ENCODE measurements at regions not wholly inside any gene's neighbourhood (a gene's known extent, or its start where the extent isn't known, plus 50 kb on each side); places are given as distances from the start of the nearest gene placed in this dataset.
A peak's percentile ranks its signal among the peaks of the same experiment; 100 is the strongest.

GRCh38 chr12:127005406-127005805 is 1261.6 kb upstream of the TMEM132C start:
- H3K79me2 ChIP-seq (ENCODE audit: low read depth), result no peaks in the 10 kb centered on the region
- H3K9ac ChIP-seq, result no peak overlapping the region
- no peaks in the 10 kb centered on the region for H3K9me3 ChIP-seq (ENCODE audit: low read depth)
- Mint-ChIP-seq H3K27ac (no peak overlapping the region), H3K4me1 (no peaks in the 10 kb centered on the region), H3K9me3 (no peaks in the 10 kb centered on the region), H3K27me3 (ENCODE audit: insufficient read depth, low read depth) (peaks cover 2% of the 10 kb centered on the region), H3K36me3 (no peaks in the 10 kb centered on the region), H3K4me3 (no peak overlapping the region)
- H3K4me3 ChIP-seq, result no peak overlapping the region
- no peaks in the 10 kb centered on the region for H3F3A ChIP-seq (ENCODE audit: low read depth)
- peaks cover 4% of the 10 kb centered on the region for H3K4me1 ChIP-seq
- no peak overlapping the region for H3K4me2 ChIP-seq
- no peak for TF ChIP-seq EZH2phosphoT487 (IDR thresholded peaks at IDR 0.05)
- no peak for TF ChIP-seq EZH2 (IDR thresholded peaks at IDR 0.05)
- TF ChIP-seq, protein P1, sequence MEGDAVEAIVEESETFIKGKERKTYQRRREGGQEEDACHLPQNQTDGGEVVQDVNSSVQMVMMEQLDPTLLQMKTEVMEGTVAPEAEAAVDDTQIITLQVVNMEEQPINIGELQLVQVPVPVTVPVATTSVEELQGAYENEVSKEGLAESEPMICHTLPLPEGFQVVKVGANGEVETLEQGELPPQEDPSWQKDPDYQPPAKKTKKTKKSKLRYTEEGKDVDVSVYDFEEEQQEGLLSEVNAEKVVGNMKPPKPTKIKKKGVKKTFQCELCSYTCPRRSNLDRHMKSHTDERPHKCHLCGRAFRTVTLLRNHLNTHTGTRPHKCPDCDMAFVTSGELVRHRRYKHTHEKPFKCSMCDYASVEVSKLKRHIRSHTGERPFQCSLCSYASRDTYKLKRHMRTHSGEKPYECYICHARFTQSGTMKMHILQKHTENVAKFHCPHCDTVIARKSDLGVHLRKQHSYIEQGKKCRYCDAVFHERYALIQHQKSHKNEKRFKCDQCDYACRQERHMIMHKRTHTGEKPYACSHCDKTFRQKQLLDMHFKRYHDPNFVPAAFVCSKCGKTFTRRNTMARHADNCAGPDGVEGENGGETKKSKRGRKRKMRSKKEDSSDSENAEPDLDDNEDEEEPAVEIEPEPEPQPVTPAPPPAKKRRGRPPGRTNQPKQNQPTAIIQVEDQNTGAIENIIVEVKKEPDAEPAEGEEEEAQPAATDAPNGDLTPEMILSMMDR (IDR thresholded peaks at IDR 0.05), result no peak
- no peak overlapping the region for H3K27ac ChIP-seq
- no peak for DNase-seq (ENCODE audit: low spot score)
- H3K27me3 ChIP-seq, result no peaks in the 10 kb centered on the region
- H2AFZ ChIP-seq (replicated peaks), result no peak overlapping the region
- H4K20me1 ChIP-seq (ENCODE audit: low read depth), result no peaks in the 10 kb centered on the region
- H3K36me3 ChIP-seq, result no peaks in the 10 kb centered on the region

- no peak overlapping the region for H2AFZ ChIP-seq (replicated peaks)
- Mint-ChIP-seq H3K27me3 (ENCODE audit: insufficient read depth, low read depth) (peaks cover 3% of the 10 kb centered on the region), H3K27ac (no peak overlapping the region), H3K36me3 (no peaks in the 10 kb centered on the region), H3K4me3 (no peak overlapping the region), H3K4me1 (no peaks in the 10 kb centered on the region), H3K9me3 (no peaks in the 10 kb centered on the region)
- TF ChIP-seq EZH2phosphoT487 (IDR thresholded peaks at IDR 0.05), result no peak
- TF ChIP-seq EZH2 (IDR thresholded peaks at IDR 0.05), result no peak
- TF ChIP-seq, protein P1 (IDR thresholded peaks at IDR 0.05), result no peak
- H3K27me3 ChIP-seq, result no peaks in the 10 kb centered on the region
- DNase-seq (ENCODE audit: low spot score), result no peak
- H3K27ac ChIP-seq, result no peak overlapping the region
- no peak overlapping the region for H3K9ac ChIP-seq
- H4K20me1 ChIP-seq (ENCODE audit: low read depth), result no peaks in the 10 kb centered on the region
- no peaks in the 10 kb centered on the region for H3K9me3 ChIP-seq (ENCODE audit: low read depth)
- H3K36me3 ChIP-seq, result no peaks in the 10 kb centered on the region
- H3K4me2 ChIP-seq, result no peak overlapping the region
- H3K79me2 ChIP-seq (ENCODE audit: low read depth), result no peaks in the 10 kb centered on the region
- no peaks in the 10 kb centered on the region for H3F3A ChIP-seq (ENCODE audit: low read depth)
- no peak overlapping the region for H3K4me3 ChIP-seq
- H3K4me1 ChIP-seq, result no peaks in the 10 kb centered on the region
These were observed 1260.0 kb upstream of the TMEM132C start for GRCh38 chr12:127006972-127007371.

- Mint-ChIP-seq H3K36me3 (no peaks in the 10 kb centered on the region), H3K9me3 (no peaks in the 10 kb centered on the region), H3K27me3 (ENCODE audit: insufficient read depth, low read depth) (peaks cover 2% of the 10 kb centered on the region), H3K4me3 (no peak overlapping the region), H3K4me1 (no peaks in the 10 kb centered on the region), H3K27ac (no peak overlapping the region)
- peak overlapping the region; percentile 31 for H2AFZ ChIP-seq (replicated peaks)
- no peaks in the 10 kb centered on the region for H3F3A ChIP-seq (ENCODE audit: low read depth)
- H4K20me1 ChIP-seq (ENCODE audit: low read depth), result no peaks in the 10 kb centered on the region
- no peak overlapping the region for H3K9ac ChIP-seq
- no peak overlapping the region for H3K27ac ChIP-seq
- DNase-seq (ENCODE audit: low spot score), result no peak
- TF ChIP-seq EZH2 (IDR thresholded peaks at IDR 0.05) (no peak), EZH2phosphoT487 (IDR thresholded peaks at IDR 0.05) (no peak)
- TF ChIP-seq, protein P1 (IDR thresholded peaks at IDR 0.05), result no peak
- no peaks in the 10 kb centered on the region for H3K79me2 ChIP-seq (ENCODE audit: low read depth)
- H3K4me2 ChIP-seq, result no peak overlapping the region
- no peaks in the 10 kb centered on the region for H3K9me3 ChIP-seq (ENCODE audit: low read depth)
- H3K27me3 ChIP-seq, result no peaks in the 10 kb centered on the region
- H3K36me3 ChIP-seq, result no peaks in the 10 kb centered on the region
- no peaks in the 10 kb centered on the region for H3K4me1 ChIP-seq
- no peak overlapping the region for H3K4me3 ChIP-seq
These were observed 1258.1 kb upstream of the TMEM132C start for GRCh38 chr12:127008755-127009403.
